Endothelial cell (in vitro differentiated cells): ENCODE measurements at regions not wholly inside any gene's neighbourhood (a gene's known extent, or its start where the extent isn't known, plus 50 kb on each side); places are given as distances from the start of the nearest gene placed in this dataset.

ENCODE experiments used
- DNase-seq: peaks from one replicate; pipeline ENCODE4 v3.0.0; 2021; ENCODE audit warnings: low spot score
- H3K27ac Mint-ChIP-seq: one replicate; pipeline ENCODE4 v1.8.0; 2021; ENCODE audit warnings: mixed read lengths, inconsistent platforms; ENCODE audit not compliant: unreplicated experiment
- H3K27me3 Mint-ChIP-seq: one replicate; pipeline ENCODE4 v1.8.0; 2021; ENCODE audit warnings: mild to moderate bottlenecking, moderate library complexity, mixed read lengths, inconsistent platforms; ENCODE audit not compliant: unreplicated experiment
- H3K36me3 Mint-ChIP-seq: one replicate; pipeline ENCODE4 v1.8.0; 2021; ENCODE audit warnings: mild to moderate bottlenecking, low read depth, mixed read lengths, inconsistent platforms; ENCODE audit not compliant: unreplicated experiment
- H3K4me1 Mint-ChIP-seq: one replicate; pipeline ENCODE4 v1.8.0; 2021; ENCODE audit warnings: mild to moderate bottlenecking, mixed read lengths, inconsistent platforms; ENCODE audit not compliant: unreplicated experiment
- H3K4me3 Mint-ChIP-seq: one replicate; pipeline ENCODE4 v1.8.0; 2021; ENCODE audit warnings: mild to moderate bottlenecking, mixed read lengths, inconsistent platforms; ENCODE audit not compliant: unreplicated experiment
- H3K9me3 Mint-ChIP-seq: one replicate; pipeline ENCODE4 v1.8.0; 2021; ENCODE audit warnings: mixed read lengths, inconsistent platforms; ENCODE audit not compliant: unreplicated experiment
- CTCF ChIP-seq: fragments of 200-600 bp; sonication (generic); IDR thresholded peaks from one replicate; pipeline ENCODE4 v1.5.0; 2021; ENCODE audit warnings: antibody characterized with exemption; ENCODE audit not compliant: unreplicated experiment

GRCh38 chr12:84643993-84644392 lies 268.6 kb downstream of the SLC6A15 start:
- no peaks in the 10 kb centered on the region for H3K36me3 Mint-ChIP-seq
- no peak overlapping the region for H3K27ac Mint-ChIP-seq
- H3K9me3 Mint-ChIP-seq: no peaks in the 10 kb centered on the region
- TF ChIP-seq CTCF: no peak
- DNase-seq: no peak
- no peak overlapping the region for H3K4me3 Mint-ChIP-seq
- no peaks in the 10 kb centered on the region for H3K4me1 Mint-ChIP-seq
- no peaks in the 10 kb centered on the region for H3K27me3 Mint-ChIP-seq

- Mint-ChIP-seq H3K27ac (no peak overlapping the region), H3K9me3 (no peaks in the 10 kb centered on the region), H3K27me3 (no peaks in the 10 kb centered on the region), H3K36me3 (no peaks in the 10 kb centered on the region), H3K4me3 (no peak overlapping the region), H3K4me1 (no peaks in the 10 kb centered on the region)
- no peak for DNase-seq
- no peak for TF ChIP-seq CTCF
Observed at GRCh38 chr12:84641940-84642545, 270.6 kb downstream of the SLC6A15 start.

GRCh38 chr12:84638811-84639368 lies 273.7 kb downstream of the SLC6A15 start:
- Mint-ChIP-seq H3K4me1 (no peaks in the 10 kb centered on the region), H3K4me3 (no peak overlapping the region), H3K36me3 (no peaks in the 10 kb centered on the region), H3K9me3 (no peaks in the 10 kb centered on the region), H3K27ac (no peak overlapping the region), H3K27me3 (no peaks in the 10 kb centered on the region)
- DNase-seq: no peak
- no peak for TF ChIP-seq CTCF

GRCh38 chr12:84637926-84638325 lies 274.7 kb downstream of the SLC6A15 start:
- DNase-seq: no peak
- H3K27ac Mint-ChIP-seq: no peak overlapping the region
- H3K4me3 Mint-ChIP-seq: no peak overlapping the region
- H3K9me3 Mint-ChIP-seq: no peaks in the 10 kb centered on the region
- no peaks in the 10 kb centered on the region for H3K27me3 Mint-ChIP-seq
- no peaks in the 10 kb centered on the region for H3K36me3 Mint-ChIP-seq
- TF ChIP-seq CTCF: no peak
- no peaks in the 10 kb centered on the region for H3K4me1 Mint-ChIP-seq

GRCh38 chr12:84636801-84637290 lies 275.8 kb downstream of the SLC6A15 start:
- H3K4me3 Mint-ChIP-seq: no peak overlapping the region
- H3K36me3 Mint-ChIP-seq: no peaks in the 10 kb centered on the region
- no peak for DNase-seq
- H3K27ac Mint-ChIP-seq: no peak overlapping the region
- no peaks in the 10 kb centered on the region for H3K9me3 Mint-ChIP-seq
- no peaks in the 10 kb centered on the region for H3K4me1 Mint-ChIP-seq
- H3K27me3 Mint-ChIP-seq: no peaks in the 10 kb centered on the region
- no peak for TF ChIP-seq CTCF
